Loucy (cell line): ENCODE measurements at regions not wholly inside any gene's neighbourhood (a gene's known extent, or its start where the extent isn't known, plus 50 kb on each side); places are given as distances from the start of the nearest gene placed in this dataset.

ENCODE experiments used
- H2AFZ ChIP-seq: fragments of 200-600 bp; sonication (generic); 2 replicates; pipeline ENCODE4 v1.6.0; 2016; ENCODE audit warnings: antibody characterized with exemption, mild to moderate bottlenecking, low read length, moderate library complexity
- H3F3A ChIP-seq: fragments of 200-600 bp; 2 replicates; pipeline ENCODE4 v1.6.0; 2016; ENCODE audit warnings: antibody characterized with exemption, low read depth, mild to moderate bottlenecking
- H3K27me3 ChIP-seq: fragments of 200-600 bp; sonication (generic); 2 replicates; pipeline ENCODE4 v1.6.1; 2014; ENCODE audit warnings: low read length, mild to moderate bottlenecking; ENCODE audit not compliant: insufficient read depth, poor library complexity, severe bottlenecking
- H3K36me3 ChIP-seq: fragments of 200-600 bp; sonication (generic); 2 replicates; pipeline ENCODE4 v1.6.1; 2016; ENCODE audit warnings: low read length; ENCODE audit not compliant: insufficient read depth
- H3K4me1 ChIP-seq: fragments of 200-600 bp; sonication (generic); 2 replicates; pipeline ENCODE4 v1.5.1; 2014; ENCODE audit warnings: low read length, mild to moderate bottlenecking; ENCODE audit not compliant: insufficient read depth, poor library complexity, severe bottlenecking
- H3K4me2 ChIP-seq: fragments of 200-600 bp; sonication (generic); 2 replicates; pipeline ENCODE4 v1.6.0; 2014; ENCODE audit warnings: antibody characterized with exemption, low read length, low read depth, mild to moderate bottlenecking; ENCODE audit not compliant: poor library complexity, severe bottlenecking
- H3K4me3 ChIP-seq: fragments of 200-600 bp; sonication (generic); 2 replicates; pipeline ENCODE4 v1.5.1; 2014; ENCODE audit warnings: low read length, mild to moderate bottlenecking, mixed read lengths; ENCODE audit not compliant: poor library complexity, severe bottlenecking
- H3K79me2 ChIP-seq: fragments of 200-600 bp; sonication (generic); 2 replicates; pipeline ENCODE4 v1.6.1; 2014; ENCODE audit warnings: low read length; ENCODE audit not compliant: insufficient read depth
- H3K9ac ChIP-seq: fragments of 200-600 bp; sonication (generic); 2 replicates; pipeline ENCODE4 v1.6.0; 2014; ENCODE audit warnings: mild to moderate bottlenecking, low read depth, low read length, moderate library complexity; ENCODE audit not compliant: poor library complexity, severe bottlenecking
- H3K9me2 ChIP-seq: fragments of 200-600 bp; sonication (generic); replicated peaks from 2 replicates; pipeline ENCODE4 v1.6.1; 2016; ENCODE audit warnings: low read depth, low read length, mixed read lengths
- H3K9me3 ChIP-seq: fragments of 200-600 bp; sonication (generic); 2 replicates; pipeline ENCODE4 v1.6.1; 2014; ENCODE audit warnings: mild to moderate bottlenecking, antibody characterized with exemption, low read length, low read depth; ENCODE audit not compliant: insufficient read depth
- H4K20me1 ChIP-seq: fragments of 200-600 bp; sonication (generic); 2 replicates; pipeline ENCODE4 v1.6.0; 2014; ENCODE audit warnings: antibody characterized with exemption, low read length, mild to moderate bottlenecking; ENCODE audit not compliant: insufficient read depth, poor library complexity, severe bottlenecking
- CTCF ChIP-seq: fragments of 200-600 bp; sonication (generic); conservative IDR thresholded peaks from 2 replicates; pipeline ENCODE4 v1.5.1; 2014; ENCODE audit warnings: mild to moderate bottlenecking, antibody characterized with exemption, low read length
- EZH2phosphoT487 ChIP-seq: fragments of 200-600 bp; IDR thresholded peaks from 2 replicates; pipeline ENCODE4 v1.6.1; 2018; ENCODE audit warnings: antibody characterized with exemption, mild to moderate bottlenecking, moderate library complexity, borderline replicate concordance

DNA sequence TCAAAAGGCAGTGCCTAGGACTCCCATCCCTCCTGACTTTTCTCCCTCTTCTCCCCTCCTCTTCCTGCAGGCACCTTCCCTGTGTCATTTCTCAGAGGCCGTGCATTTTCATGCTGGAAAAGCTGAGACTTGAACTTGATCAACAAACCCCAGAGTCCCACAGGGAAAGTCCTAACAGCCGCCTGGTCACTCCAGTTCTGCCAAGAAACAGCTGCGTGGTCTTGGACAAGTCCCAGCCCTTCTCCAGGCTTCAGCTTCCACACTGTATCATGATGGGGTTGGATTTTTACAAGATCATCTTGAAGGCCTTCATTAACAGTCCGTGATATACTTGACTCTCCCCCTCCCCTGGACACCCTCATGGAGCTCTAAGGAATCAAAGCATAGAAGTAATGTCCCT is 366.0 kb downstream of the BCOR start:
- Histone ChIP-seq H3K4me3 (no peak overlapping the region), H3K79me2 (no peaks in the 10 kb centered on the region), H3K27me3 (no peaks in the 10 kb centered on the region), H3F3A (no peaks in the 10 kb centered on the region), H3K9ac (no peak overlapping the region), H3K36me3 (no peaks in the 10 kb centered on the region), H3K4me1 (no peaks in the 10 kb centered on the region), H3K9me3 (no peaks in the 10 kb centered on the region), H3K4me2 (no peak overlapping the region), H4K20me1 (no peaks in the 10 kb centered on the region), H3K9me2 (no peaks in the 10 kb centered on the region), H2AFZ (no peak overlapping the region)
- TF ChIP-seq EZH2phosphoT487: no peak
- TF ChIP-seq CTCF: no peak

DNA sequence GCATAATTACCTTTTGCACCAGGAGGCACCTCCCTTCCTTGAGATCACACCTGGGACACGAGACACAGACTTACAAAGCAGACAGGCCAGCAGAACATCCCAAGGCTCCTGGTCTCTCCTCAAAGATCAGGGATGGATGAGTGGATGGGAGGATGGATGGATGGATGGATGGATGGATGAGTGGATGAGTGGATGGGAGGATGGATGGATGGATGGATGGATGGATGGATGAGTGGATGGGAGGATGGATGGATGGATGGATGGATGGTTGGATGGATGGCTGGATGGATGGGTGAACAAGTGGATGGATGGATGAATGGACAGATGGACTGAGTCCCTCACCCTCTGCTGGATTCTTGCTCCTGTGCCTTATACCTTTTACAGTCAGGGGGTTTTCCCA is 364.0 kb downstream of the BCOR start:
- no peak overlapping the region for H3K4me2 ChIP-seq
- no peaks in the 10 kb centered on the region for H4K20me1 ChIP-seq
- no peaks in the 10 kb centered on the region for H3K4me1 ChIP-seq
- no peaks in the 10 kb centered on the region for H3F3A ChIP-seq
- no peaks in the 10 kb centered on the region for H3K9me3 ChIP-seq
- TF ChIP-seq EZH2phosphoT487: no peak
- TF ChIP-seq CTCF: no peak
- H3K27me3 ChIP-seq: no peaks in the 10 kb centered on the region
- H3K9me2 ChIP-seq: no peaks in the 10 kb centered on the region
- H3K36me3 ChIP-seq: no peaks in the 10 kb centered on the region
- no peak overlapping the region for H2AFZ ChIP-seq
- no peak overlapping the region for H3K4me3 ChIP-seq
- no peaks in the 10 kb centered on the region for H3K79me2 ChIP-seq
- H3K9ac ChIP-seq: no peak overlapping the region

DNA sequence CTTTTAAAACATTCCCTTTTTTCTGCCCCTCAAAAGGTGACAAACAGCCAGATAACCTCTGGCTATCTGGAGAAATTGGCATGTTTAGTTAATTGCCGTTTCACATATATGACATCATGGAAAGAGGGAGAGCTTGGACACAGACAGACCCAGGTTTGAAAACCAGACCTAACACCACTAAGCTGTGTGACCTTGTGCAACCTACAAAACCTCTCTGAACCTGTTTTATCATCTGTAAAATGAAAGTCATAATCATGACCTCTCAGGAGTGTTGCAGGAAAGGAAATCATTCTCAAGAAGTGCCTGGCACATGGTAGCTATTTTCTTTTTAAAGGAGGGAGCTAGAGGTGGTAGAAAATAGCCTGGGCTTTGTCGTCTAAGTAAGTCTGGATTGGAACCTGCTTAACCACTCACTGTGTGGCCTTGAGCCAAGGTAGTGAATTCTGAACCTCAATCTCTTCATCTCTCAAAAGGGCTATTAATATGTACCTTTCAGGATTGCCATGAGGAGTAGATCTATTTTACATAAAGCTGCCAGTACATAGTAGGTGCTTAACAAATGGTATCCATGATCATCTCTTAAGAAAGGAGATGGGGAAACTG is 363.5 kb downstream of the BCOR start:
- no peaks in the 10 kb centered on the region for H3K9me2 ChIP-seq
- no peaks in the 10 kb centered on the region for H3K36me3 ChIP-seq
- no peaks in the 10 kb centered on the region for H4K20me1 ChIP-seq
- no peak overlapping the region for H3K4me3 ChIP-seq
- H3K4me1 ChIP-seq: peaks cover 2% of the 10 kb centered on the region
- TF ChIP-seq CTCF: no peak
- no peak for TF ChIP-seq EZH2phosphoT487
- no peak overlapping the region for H3K9ac ChIP-seq
- no peak overlapping the region for H3K4me2 ChIP-seq
- no peaks in the 10 kb centered on the region for H3K27me3 ChIP-seq
- no peaks in the 10 kb centered on the region for H3F3A ChIP-seq
- H3K79me2 ChIP-seq: no peaks in the 10 kb centered on the region
- H2AFZ ChIP-seq: no peak overlapping the region
- H3K9me3 ChIP-seq: no peaks in the 10 kb centered on the region
